ENCODE measurements at regions not wholly inside any gene's neighbourhood (a gene's known extent, or its start where the extent isn't known, plus 50 kb on each side); places are given as distances from the start of the nearest gene placed in this dataset.

DNA sequence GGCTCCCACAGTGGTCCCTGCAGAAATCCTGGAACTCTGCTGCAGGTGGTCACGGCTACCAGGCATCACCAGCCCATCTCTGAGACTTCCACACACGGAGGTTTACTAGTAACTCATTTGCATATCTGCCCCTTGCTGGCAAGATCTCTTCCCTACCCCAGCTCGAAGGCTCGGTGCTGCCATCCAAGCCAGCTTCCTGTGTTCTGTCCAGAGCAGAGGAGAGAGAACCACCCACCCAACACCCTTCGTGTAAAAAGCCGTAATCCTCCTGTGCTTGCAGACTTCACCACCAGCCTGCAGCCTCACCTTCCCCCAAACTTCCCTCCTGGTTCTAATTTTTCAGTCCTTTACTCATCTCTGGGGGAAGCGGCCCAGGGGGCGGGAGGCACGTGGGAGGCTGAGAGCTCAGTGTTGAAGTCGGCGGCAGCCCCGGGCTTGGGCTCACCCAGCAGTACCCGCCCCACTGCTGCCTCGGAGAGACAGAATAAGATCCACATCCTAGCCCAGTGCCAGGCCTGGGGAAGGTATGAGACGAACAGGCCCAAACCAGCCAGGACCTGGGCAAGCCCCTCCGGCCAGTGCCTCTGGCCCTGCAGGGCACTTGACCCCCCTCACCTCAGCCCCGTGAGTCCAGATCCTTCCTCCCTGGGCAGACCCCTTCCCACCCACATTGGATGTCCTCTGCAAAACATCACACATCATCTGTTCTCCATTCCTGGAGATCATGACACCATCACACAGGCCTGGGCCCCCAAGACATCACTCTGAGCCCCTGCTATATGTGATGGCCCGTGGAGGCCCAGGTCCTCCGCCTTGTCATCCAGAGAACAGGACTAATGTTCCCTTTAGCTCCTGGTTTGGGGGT lies 145.8 kb upstream of the ID2 start (continued):
- TF ChIP-seq MGA (IDR thresholded peaks at IDR 0.05) (peak; percentile 79), NR0B1 (IDR thresholded peaks at IDR 0.05; ENCODE audit: partially characterized antibody) (no peak), EGR1 (conservative IDR thresholded peaks at IDR 0.05) (peak; percentile 37; the same call in 1 of the 2 replicates), GABPB1 (CRISPR knock-in tag; IDR thresholded peaks at IDR 0.05) (0 out of 2 replicates have a peak, but pooled peaks have one; percentile 23), RBFOX2 (IDR thresholded peaks at IDR 0.05; ENCODE audit: low read depth, low read length) (peak; percentile 28; the same call in 1 of the 2 replicates)
- TF ChIP-seq, protein P1, sequence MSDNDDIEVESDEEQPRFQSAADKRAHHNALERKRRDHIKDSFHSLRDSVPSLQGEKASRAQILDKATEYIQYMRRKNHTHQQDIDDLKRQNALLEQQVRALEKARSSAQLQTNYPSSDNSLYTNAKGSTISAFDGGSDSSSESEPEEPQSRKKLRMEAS (CRISPR knock-in tag; IDR thresholded peaks at IDR 0.05): peak; percentile 25; the same call in 1 of the 2 replicates

All from K562 (cell line).